ENCODE measurements at regions not wholly inside any gene's neighbourhood (a gene's known extent, or its start where the extent isn't known, plus 50 kb on each side); places are given as distances from the start of the nearest gene placed in this dataset.
"Not testable (repeated sequence)": the region's sequence is repeated elsewhere in the genome, so short reads cannot be mapped to it uniquely, and the experiment has no call there.

- no peak for DNase-seq (ENCODE audit: low read depth, low spot score)
- H3K4me3 ChIP-seq (ENCODE audit: low read length), result no peak overlapping the region
- no peaks in the 10 kb centered on the region; the same call in 1 of the 2 replicates for H3K36me3 ChIP-seq (ENCODE audit: control insufficient read depth, insufficient read depth, low read length)
- no peaks in the 10 kb centered on the region for H3K27me3 ChIP-seq (ENCODE audit: control insufficient read depth, insufficient read depth, low read length)
- no peaks in the 10 kb centered on the region for H3K9me3 ChIP-seq (ENCODE audit: control insufficient read depth, insufficient read depth, low read length)
- H3K4me1 ChIP-seq (ENCODE audit: control insufficient read depth, insufficient read depth, low read length), result peaks cover 6% of the 10 kb centered on the region
- WGBS (ENCODE audit: insufficient coverage, insufficient read length), result no CpG with 5 or more reads among the region's 10 CpGs
- H3K27ac ChIP-seq (ENCODE audit: low read length), result no peak overlapping the region
Measured at GRCh38 chr17:77802811-77803220, 155.7 kb upstream of the TNRC6C start.

GRCh38 chr17:77803726-77804125 is 154.8 kb upstream of the TNRC6C start:
- DNase-seq (ENCODE audit: low read depth, low spot score), result no peak
- Histone ChIP-seq H3K27me3 (ENCODE audit: control insufficient read depth, insufficient read depth, low read length) (no peaks in the 10 kb centered on the region), H3K27ac (ENCODE audit: low read length) (no peak overlapping the region), H3K36me3 (ENCODE audit: control insufficient read depth, insufficient read depth, low read length) (no peaks in the 10 kb centered on the region; the same call in 1 of the 2 replicates), H3K4me1 (ENCODE audit: control insufficient read depth, insufficient read depth, low read length) (peaks cover 6% of the 10 kb centered on the region), H3K4me3 (ENCODE audit: low read length) (no peak overlapping the region), H3K9me3 (ENCODE audit: control insufficient read depth, insufficient read depth, low read length) (no peaks in the 10 kb centered on the region)
- WGBS (ENCODE audit: insufficient coverage, insufficient read length), result no CpG with 5 or more reads among the region's 10 CpGs

GRCh38 chr17:77804796-77805426 is 153.6 kb upstream of the TNRC6C start:
- no peaks in the 10 kb centered on the region; the same call in 1 of the 2 replicates for H3K36me3 ChIP-seq (ENCODE audit: control insufficient read depth, insufficient read depth, low read length)
- no peak for DNase-seq (ENCODE audit: low read depth, low spot score)
- no peak overlapping the region for H3K4me3 ChIP-seq (ENCODE audit: low read length)
- no peaks in the 10 kb centered on the region for H3K27me3 ChIP-seq (ENCODE audit: control insufficient read depth, insufficient read depth, low read length)
- H3K4me1 ChIP-seq (ENCODE audit: control insufficient read depth, insufficient read depth, low read length), result peaks cover 6% of the 10 kb centered on the region
- H3K27ac ChIP-seq (ENCODE audit: low read length), result no peak overlapping the region
- WGBS (ENCODE audit: insufficient coverage, insufficient read length), result no CpG with 5 or more reads among the region's 21 CpGs
- no peaks in the 10 kb centered on the region for H3K9me3 ChIP-seq (ENCODE audit: control insufficient read depth, insufficient read depth, low read length)

- H3K27me3 ChIP-seq (ENCODE audit: control insufficient read depth, insufficient read depth, low read length); H3K36me3 ChIP-seq (ENCODE audit: control insufficient read depth, insufficient read depth, low read length); H3K9me3 ChIP-seq (ENCODE audit: control insufficient read depth, insufficient read depth, low read length); H3K4me3 ChIP-seq (ENCODE audit: low read length); H3K27ac ChIP-seq (ENCODE audit: low read length); DNase-seq (ENCODE audit: low read depth, low spot score): not testable (repeated sequence)
- no CpG with 5 or more reads among the region's 6 CpGs for WGBS (ENCODE audit: insufficient coverage, insufficient read length)
- H3K4me1 ChIP-seq (ENCODE audit: control insufficient read depth, insufficient read depth, low read length), result peaks cover 13% of the 10 kb centered on the region
Measured at GRCh38 chr17:77805970-77806369, 152.5 kb upstream of the TNRC6C start.

- WGBS (ENCODE audit: insufficient coverage, insufficient read length), result no CpG with 5 or more reads among the region's 12 CpGs
- DNase-seq (ENCODE audit: low read depth, low spot score), result no peak
- Histone ChIP-seq H3K27ac (ENCODE audit: low read length) (no peak overlapping the region), H3K4me3 (ENCODE audit: low read length) (no peak overlapping the region), H3K9me3 (ENCODE audit: control insufficient read depth, insufficient read depth, low read length) (no peaks in the 10 kb centered on the region), H3K27me3 (ENCODE audit: control insufficient read depth, insufficient read depth, low read length) (no peaks in the 10 kb centered on the region), H3K36me3 (ENCODE audit: control insufficient read depth, insufficient read depth, low read length) (no peaks in the 10 kb centered on the region; the same call in 1 of the 2 replicates), H3K4me1 (ENCODE audit: control insufficient read depth, insufficient read depth, low read length) (peaks cover 9% of the 10 kb centered on the region)
Measured at GRCh38 chr17:77807051-77807745, 151.3 kb upstream of the TNRC6C start.

GRCh38 chr17:77807746-77808441 is 150.6 kb upstream of the TNRC6C start:
- WGBS (ENCODE audit: insufficient coverage, insufficient read length), result no CpG with 5 or more reads among the region's 7 CpGs
- no peaks in the 10 kb centered on the region; the same call in 1 of the 2 replicates for H3K36me3 ChIP-seq (ENCODE audit: control insufficient read depth, insufficient read depth, low read length)
- H3K27ac ChIP-seq (ENCODE audit: low read length), result no peak overlapping the region
- H3K4me3 ChIP-seq (ENCODE audit: low read length), result no peak overlapping the region
- no peaks in the 10 kb centered on the region for H3K9me3 ChIP-seq (ENCODE audit: control insufficient read depth, insufficient read depth, low read length)
- peaks cover 6% of the 10 kb centered on the region for H3K4me1 ChIP-seq (ENCODE audit: control insufficient read depth, insufficient read depth, low read length)
- no peaks in the 10 kb centered on the region for H3K27me3 ChIP-seq (ENCODE audit: control insufficient read depth, insufficient read depth, low read length)
- DNase-seq (ENCODE audit: low read depth, low spot score), result no peak

GRCh38 chr17:77808686-77809425 is 149.6 kb upstream of the TNRC6C start:
- Histone ChIP-seq H3K4me1 (ENCODE audit: control insufficient read depth, insufficient read depth, low read length) (peaks cover 6% of the 10 kb centered on the region), H3K4me3 (ENCODE audit: low read length) (no peak overlapping the region), H3K9me3 (ENCODE audit: control insufficient read depth, insufficient read depth, low read length) (no peaks in the 10 kb centered on the region), H3K27me3 (ENCODE audit: control insufficient read depth, insufficient read depth, low read length) (no peaks in the 10 kb centered on the region), H3K36me3 (ENCODE audit: control insufficient read depth, insufficient read depth, low read length) (no peaks in the 10 kb centered on the region; the same call in 1 of the 2 replicates), H3K27ac (ENCODE audit: low read length) (no peak overlapping the region)
- no peak for DNase-seq (ENCODE audit: low read depth, low spot score)
- WGBS (ENCODE audit: insufficient coverage, insufficient read length), result no CpG with 5 or more reads among the region's 10 CpGs

- Histone ChIP-seq H3K27ac (ENCODE audit: low read length) (no peak overlapping the region), H3K27me3 (ENCODE audit: control insufficient read depth, insufficient read depth, low read length) (no peaks in the 10 kb centered on the region), H3K4me3 (ENCODE audit: low read length) (no peak overlapping the region), H3K9me3 (ENCODE audit: control insufficient read depth, insufficient read depth, low read length) (no peaks in the 10 kb centered on the region), H3K4me1 (ENCODE audit: control insufficient read depth, insufficient read depth, low read length) (peaks cover 6% of the 10 kb centered on the region), H3K36me3 (ENCODE audit: control insufficient read depth, insufficient read depth, low read length) (no peaks in the 10 kb centered on the region; the same call in 1 of the 2 replicates)
- no peak for DNase-seq (ENCODE audit: low read depth, low spot score)
- 100% methylated on average over 1 of the region's 2 CpGs for WGBS (ENCODE audit: insufficient coverage, insufficient read length)
Measured at GRCh38 chr17:77809814-77810213, 148.7 kb upstream of the TNRC6C start.

- Histone ChIP-seq H3K9me3 (ENCODE audit: control insufficient read depth, insufficient read depth, low read length) (no peaks in the 10 kb centered on the region), H3K36me3 (ENCODE audit: control insufficient read depth, insufficient read depth, low read length) (no peaks in the 10 kb centered on the region), H3K4me3 (ENCODE audit: low read length) (no peak overlapping the region), H3K4me1 (ENCODE audit: control insufficient read depth, insufficient read depth, low read length) (peaks cover 6% of the 10 kb centered on the region), H3K27me3 (ENCODE audit: control insufficient read depth, insufficient read depth, low read length) (no peaks in the 10 kb centered on the region), H3K27ac (ENCODE audit: low read length) (no peak overlapping the region)
- no peak for DNase-seq (ENCODE audit: low read depth, low spot score)
- no CpG with 5 or more reads among the region's 1 CpG for WGBS (ENCODE audit: insufficient coverage, insufficient read length)
Measured at GRCh38 chr17:77810536-77810935, 148.0 kb upstream of the TNRC6C start.

GRCh38 chr17:77811521-77811920 is 147.0 kb upstream of the TNRC6C start:
- Histone ChIP-seq H3K4me3 (ENCODE audit: low read length) (no peak overlapping the region), H3K4me1 (ENCODE audit: control insufficient read depth, insufficient read depth, low read length) (peaks cover 6% of the 10 kb centered on the region), H3K36me3 (ENCODE audit: control insufficient read depth, insufficient read depth, low read length) (no peaks in the 10 kb centered on the region), H3K27me3 (ENCODE audit: control insufficient read depth, insufficient read depth, low read length) (no peaks in the 10 kb centered on the region), H3K9me3 (ENCODE audit: control insufficient read depth, insufficient read depth, low read length) (no peaks in the 10 kb centered on the region), H3K27ac (ENCODE audit: low read length) (no peak overlapping the region)
- DNase-seq (ENCODE audit: low read depth, low spot score), result no peak
- WGBS (ENCODE audit: insufficient coverage, insufficient read length), result no CpG with 5 or more reads among the region's 6 CpGs

Measured in iPS DF 6.9 (cell line).